Anterior cingulate cortex (tissue), 58 donors: ENCODE measurements at regions not wholly inside any gene's neighbourhood (a gene's known extent, or its start where the extent isn't known, plus 50 kb on each side); places are given as distances from the start of the nearest gene placed in this dataset.
"Not testable (repeated sequence)": the region's sequence is repeated elsewhere in the genome, so short reads cannot be mapped to it uniquely, and the experiment has no call there.

Experiments
- DNase-seq, 58 donors: peaks; one replicate each; lab custom pipeline; 2025; lab: John Stamatoyannopoulos, UW

DNA sequence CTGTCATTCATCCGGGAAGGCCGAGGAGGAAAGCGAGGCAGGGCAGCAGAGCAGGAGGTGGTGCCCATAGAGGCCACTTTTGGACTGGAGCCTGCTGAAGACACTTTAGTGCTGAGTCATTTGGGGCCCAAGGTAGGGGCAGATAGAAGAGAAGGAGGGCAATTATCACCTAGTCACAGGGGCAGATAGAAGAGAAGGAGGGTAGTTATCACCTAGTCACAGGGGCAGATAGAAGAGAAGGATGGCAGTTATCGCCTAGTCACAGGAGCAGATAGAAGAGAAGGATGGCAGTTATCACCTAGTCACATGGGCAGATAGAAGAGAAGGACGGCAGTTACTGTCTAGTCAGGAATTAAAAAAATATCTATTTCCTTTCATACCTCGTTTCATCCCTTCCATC lies 1372.6 kb downstream of the FOXD4L5 start:
- not testable (repeated sequence) for DNase-seq

- not testable (repeated sequence) for DNase-seq
Observed at GRCh38 chr9:63909076-63909475, 1375.9 kb downstream of the FOXD4L5 start.

DNA sequence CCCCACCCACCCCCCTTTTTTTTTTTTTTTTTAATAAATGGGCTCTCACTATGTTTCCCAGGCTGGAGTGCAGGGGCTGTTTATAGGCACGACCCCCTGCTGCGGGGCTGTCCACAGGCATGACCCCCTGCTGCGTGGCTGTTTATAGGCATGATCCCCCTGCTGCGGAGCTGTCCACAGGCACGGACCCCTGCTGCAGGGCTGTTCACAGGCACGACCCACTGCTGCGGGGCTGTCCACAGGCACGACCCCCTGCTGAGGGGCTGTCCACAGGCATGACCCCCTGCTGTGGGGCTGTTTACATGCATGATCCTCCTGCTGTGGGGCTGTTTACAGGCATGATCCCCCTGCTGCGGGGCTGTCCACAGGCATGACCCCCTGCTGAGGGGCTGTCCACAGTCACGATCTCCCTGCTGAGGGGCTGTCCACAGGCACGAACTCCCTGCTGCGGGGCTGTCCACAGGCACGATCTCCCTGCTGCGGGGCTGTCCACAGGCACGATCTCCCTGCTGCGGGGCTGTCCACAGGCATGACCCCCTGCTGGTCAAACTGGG lies 1385.3 kb downstream of the FOXD4L5 start:
- DNase-seq: not testable (repeated sequence)

DNA sequence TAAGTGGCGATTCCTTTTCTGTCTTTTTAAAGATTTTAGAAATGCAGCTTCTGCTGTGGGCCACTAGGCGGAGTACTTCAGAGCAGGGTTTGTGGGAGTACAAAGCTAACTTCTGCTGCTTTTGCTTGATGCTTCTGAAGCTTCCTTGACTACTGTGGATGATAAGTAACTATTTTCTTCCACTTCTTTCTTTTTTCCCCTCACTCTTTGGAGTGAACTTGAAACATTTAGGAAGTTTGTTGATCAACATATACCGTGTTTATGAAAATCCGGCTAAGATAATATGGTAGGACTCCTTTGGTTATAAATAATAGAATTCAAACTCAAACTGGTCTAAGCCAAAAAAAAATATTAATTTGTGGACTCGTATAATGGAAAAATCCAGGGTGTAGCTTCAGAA lies 1403.6 kb downstream of the FOXD4L5 start:
- DNase-seq: not testable (repeated sequence)

DNA sequence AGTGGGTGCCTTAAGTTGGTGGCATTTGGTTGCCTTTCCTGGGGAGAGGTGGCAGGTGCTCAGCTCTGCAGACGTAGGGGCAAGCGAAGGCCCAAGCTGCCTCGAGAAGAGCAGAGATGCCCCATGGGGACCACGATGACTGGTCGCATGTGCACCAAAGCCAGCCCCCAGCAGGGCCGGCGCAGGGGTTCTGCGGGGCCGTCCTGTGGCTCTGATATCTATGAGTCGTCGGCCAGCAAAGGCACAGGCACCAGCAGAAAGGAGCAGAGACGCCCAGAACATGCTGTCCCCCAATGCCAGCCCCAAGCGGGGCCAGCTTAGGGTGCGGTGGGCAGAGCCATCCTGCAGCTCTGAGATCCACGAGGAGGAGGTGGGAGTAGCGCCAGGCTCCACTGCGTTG lies 1408.6 kb downstream of the FOXD4L5 start:
- DNase-seq: not testable (repeated sequence)

GRCh38 chr9:63859475-63860215 lies 1425.4 kb downstream of the FOXD4L5 start:
- DNase-seq: no peak

GRCh38 chr9:63859090-63859474 lies 1425.9 kb downstream of the FOXD4L5 start:
- DNase-seq: not testable (repeated sequence)

DNA sequence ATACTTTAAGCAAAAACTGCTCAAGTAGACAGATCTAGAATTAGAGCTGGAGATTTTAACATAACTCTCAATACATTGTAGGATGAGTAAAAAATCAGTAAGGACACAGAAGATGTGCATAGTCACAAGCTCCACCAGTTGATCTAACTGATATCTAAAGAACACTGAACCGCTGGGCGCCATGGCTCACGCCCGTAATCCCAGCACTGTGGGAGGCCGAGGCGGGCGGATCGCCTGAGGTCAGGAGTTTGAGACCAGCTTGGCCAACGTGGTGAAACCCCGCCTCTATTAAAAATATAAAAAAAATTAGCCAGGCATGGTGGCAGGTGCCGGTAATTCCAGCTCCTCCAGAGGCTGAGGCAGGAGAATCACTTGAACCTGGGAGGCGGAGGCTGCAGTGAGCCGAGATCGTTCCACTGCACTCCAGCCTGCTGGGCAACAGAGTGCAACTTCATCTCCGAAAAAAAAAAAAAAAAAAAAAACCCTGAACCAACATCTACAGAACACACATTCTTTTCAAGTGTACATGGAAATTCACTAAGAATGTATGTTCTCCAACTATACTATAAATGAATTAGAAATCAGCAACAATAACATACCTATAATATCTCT lies 1431.8 kb downstream of the FOXD4L5 start:
- not testable (repeated sequence) for DNase-seq

DNA sequence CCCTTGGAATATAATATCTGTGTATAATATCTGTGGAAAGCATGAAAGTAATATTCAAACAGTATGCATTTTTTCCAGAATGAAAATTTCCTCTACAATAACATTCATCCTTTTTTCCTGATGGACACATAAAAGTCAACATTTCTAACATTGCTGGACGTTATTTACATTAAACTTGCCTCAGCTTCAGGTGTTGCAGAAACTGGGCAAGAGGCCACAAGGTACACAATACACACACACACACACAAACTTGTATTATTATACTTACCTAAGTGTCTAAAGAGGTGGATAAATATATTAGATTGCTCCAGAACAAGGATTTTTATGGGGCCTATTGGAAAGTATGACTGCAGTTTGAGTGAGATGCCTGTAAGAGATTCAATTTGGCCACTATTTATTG lies 1460.2 kb downstream of the FOXD4L5 start:
- DNase-seq: not testable (repeated sequence)

- DNase-seq: not testable (repeated sequence)
Observed at GRCh38 chr9:63823375-63824201, 1461.4 kb downstream of the FOXD4L5 start.

GRCh38 chr9:63822615-63823374 lies 1462.2 kb downstream of the FOXD4L5 start:
- not testable (repeated sequence) for DNase-seq

DNA sequence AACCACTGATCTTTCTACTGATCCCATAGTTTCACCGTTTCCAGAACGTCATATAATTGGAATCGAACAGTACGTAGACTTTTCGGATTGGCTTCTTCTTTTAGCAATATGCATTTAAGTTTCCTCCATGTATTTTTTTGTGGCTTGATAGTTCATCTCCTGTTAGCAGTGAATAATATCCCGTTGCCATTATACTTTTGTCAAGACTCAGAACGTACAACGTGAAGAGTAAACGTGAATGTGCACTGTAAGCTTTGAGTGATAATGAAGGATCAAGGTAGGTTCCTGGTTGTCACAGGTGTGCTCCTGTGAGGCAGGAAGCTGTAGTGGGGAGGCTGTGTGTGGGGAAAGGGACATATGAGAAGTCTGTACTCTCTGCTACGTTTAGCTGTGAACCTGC lies 1463.7 kb downstream of the FOXD4L5 start:
- not testable (repeated sequence) for DNase-seq

DNA sequence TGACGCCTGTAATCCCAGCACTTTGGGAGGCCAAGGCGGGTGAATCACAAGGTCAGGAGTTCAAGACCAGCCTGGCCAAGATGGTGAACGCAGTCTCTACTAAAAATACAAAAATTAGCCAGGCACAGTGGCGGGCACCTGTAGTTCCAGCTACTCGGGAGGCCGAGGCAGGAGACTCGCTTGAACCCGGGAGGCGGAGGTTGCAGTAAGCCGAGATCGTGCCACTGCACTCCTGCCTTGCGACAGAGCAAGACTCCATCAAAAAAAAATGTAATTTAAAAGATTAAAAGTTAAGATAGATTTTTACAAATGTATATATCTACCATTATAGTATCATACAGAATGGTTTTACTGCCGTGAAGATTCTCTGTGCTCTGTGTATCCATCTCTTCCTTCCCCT lies 1464.1 kb downstream of the FOXD4L5 start:
- not testable (repeated sequence) for DNase-seq

DNA sequence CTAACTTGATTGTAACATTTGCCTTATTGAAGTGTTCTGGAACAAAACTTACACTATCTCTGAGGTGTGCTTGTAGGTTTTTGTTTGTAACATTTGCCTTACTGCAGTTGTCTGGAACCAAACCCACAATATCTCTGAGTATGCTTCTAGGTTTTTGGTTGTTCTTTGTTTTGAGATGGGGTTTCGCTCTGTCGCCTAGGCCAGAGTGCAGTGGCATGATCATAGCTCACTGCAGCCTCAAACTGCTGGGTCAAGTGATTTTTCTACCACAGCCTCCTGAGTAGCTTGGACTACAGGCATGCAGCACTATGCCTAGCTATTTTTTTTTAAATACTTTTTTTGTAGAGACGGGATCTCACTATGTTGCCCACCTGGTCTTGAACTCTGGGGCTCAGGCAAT lies 1464.6 kb downstream of the FOXD4L5 start:
- not testable (repeated sequence) for DNase-seq

- no peak for DNase-seq
Observed at GRCh38 chr9:63817622-63818518, 1467.1 kb downstream of the FOXD4L5 start.

DNA sequence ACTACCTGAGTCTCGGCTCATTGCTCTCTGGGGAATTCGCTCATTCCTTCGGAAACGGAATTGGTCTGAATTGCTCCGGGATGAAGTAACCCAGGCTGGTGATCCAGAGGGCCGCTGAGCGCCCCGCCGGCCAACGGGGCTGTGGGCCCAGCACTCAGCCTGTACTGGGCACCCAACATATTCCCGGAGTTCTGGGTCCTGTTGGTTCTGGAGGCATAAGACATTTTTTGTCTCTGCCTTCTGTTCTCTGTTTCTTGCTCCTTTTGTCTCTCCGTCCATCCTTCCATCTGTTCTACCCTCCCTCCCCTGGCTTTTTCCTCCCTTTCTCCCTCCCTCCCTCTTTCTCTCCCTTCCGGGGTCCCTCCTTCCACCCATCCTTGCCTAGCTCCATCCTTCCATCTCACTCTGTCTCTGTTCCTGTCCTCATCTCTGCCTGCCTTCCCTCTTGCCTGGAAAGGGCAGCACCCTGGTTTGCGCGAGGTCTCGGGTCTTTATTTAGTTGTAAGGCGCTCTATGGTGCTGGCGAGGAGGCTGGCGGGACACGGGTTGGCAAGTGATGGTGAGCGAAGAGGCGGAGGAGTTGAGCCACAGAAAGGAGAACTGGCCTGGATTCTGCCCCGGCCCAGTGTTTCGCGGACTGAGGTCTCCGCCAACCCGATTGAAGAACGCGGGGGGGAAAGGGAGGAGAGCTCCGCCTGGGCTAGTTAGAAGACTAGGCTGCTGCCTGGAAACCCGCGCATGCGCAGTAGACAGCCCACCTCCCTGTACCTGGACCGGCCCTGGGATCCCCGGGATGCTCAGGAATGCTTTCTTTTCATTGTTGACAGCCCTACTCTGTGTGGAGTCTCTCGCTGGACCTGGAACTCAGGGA lies 1468.0 kb downstream of the FOXD4L5 start:
- DNase-seq: no peak

GRCh38 chr9:63814970-63815669 lies 1469.9 kb downstream of the FOXD4L5 start:
- DNase-seq: not testable (repeated sequence)
